ENCODE measurements at regions not wholly inside any gene's neighbourhood (a gene's known extent, or its start where the extent isn't known, plus 50 kb on each side); places are given as distances from the start of the nearest gene placed in this dataset.
A peak's percentile ranks its signal among the peaks of the same experiment; 100 is the strongest.

DNA sequence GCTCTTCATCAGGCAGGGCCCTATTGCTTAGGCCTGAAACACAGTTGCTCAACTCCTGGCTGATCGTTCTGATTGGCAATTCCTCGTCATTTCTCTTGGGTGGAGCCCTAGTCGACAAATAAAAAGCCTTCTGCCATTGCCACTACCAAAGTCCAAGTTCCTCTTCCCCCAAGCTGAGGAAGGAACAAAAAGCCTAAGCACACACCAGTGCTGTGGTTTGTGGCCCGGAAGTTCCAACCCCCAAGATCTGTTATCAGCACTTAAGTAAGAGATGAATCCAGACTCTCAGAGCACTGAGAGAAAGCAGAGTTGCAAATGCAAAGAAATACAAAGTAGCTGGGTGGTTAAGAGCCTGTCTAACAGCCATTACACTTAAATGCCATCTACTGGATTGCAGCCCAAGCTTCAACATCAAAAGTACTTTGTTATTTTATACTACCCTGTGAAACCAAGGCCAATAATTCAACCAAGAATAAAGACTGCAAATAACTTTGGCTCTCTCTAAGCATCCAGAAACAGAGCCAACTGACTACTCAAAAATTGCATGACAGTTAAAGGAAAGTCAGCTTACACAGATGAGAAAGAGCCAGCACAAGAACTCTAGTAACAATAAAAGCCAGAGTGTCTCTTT, 1024.0 kb downstream of the GRIK2 start:
- no peak for FAIRE-seq

DNA sequence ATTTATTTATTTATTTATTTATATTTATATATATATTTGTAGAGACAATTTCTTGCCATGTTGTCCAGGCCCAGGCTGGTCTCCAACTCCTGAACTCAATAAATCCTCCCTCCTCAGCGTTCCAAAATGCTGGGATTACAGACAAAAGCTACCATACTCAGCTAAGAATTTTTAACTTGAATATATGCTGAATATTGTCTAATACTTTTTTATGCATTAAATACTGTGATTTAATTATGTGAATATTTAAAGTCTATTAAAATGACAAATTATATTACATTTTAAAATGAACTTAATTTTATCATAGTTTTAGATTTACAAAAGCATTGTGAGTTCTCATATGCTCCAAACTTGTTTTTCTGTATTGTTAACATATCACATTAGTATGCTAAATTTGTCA, 1022.4 kb downstream of the GRIK2 start:
- DNase-seq (ENCODE audit: low spot score in 2 of 2) (no peak), FAIRE-seq (peak; percentile 15)

More for the DNA sequence above, 1024.0 kb downstream of the GRIK2 start:
- no peak for DNase-seq (ENCODE audit: low spot score in 2 of 2)

GRCh38 chr6:102411796-102412195, 1018.3 kb downstream of the GRIK2 start:
- no peak for DNase-seq (ENCODE audit: low spot score in 2 of 2)
- FAIRE-seq, result no peak

DNA sequence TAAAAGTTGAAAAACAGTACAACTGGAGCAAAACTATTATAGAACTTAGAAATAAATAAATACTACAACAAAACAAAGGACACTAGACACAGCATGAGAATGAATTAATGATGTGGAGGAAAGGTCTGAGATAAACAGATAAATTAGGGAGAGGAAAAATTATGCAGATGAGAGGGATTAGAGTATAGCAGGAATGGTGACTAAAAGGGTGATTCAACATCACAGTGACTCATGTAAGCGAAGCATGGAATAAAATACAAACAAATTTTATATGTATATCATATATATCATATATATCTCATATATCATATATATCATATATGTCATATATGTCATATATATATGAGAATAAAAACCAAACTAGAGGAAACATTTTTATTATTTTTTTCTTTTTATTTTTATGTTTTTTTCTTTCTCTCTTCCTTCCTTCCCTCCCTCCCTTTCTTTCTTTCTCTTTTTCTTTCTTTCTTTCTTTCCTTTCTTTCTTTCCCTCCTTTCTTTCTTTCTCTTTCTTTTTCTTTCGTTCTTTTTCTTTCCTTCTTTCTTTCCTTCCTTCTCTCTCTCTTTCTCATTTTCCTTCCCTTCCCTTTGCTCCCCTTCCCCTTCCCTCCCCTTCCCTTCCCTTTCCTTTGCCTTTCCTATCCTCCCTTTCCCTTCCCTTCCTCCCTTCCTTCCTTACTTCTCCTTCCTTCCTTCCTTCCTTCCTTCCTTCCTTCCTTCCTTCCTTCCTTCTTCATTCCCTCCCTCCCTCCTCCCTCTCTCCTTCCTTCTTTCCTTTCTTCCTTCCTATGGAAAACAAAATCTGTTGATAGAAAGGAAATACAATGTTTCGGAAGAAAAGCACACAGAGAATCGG, 1014.6 kb downstream of the GRIK2 start:
- FAIRE-seq (peak; percentile 10), DNase-seq (ENCODE audit: low spot score in 2 of 2) (no peak)

DNA sequence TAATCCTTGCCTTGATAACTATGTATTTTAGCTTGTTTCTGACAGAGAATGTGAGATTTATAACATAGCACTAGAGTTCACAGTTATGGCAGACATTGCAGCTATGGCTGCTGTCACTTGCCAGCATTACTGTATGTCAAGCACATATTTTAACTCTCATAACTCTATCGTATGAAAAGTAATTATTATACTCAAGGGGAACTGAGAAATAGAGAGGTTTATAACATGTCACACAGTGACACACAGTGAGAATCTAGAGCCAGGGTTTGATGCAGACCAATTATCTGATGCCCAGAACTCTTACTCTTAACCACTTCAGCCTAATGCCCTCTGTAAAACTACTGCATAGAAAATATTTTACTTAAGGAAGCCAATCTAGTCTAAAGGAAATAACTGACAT, 1012.4 kb downstream of the GRIK2 start:
- no peak for FAIRE-seq
- no peak for DNase-seq (ENCODE audit: low spot score in 2 of 2)

GRCh38 chr6:102402635-102403329, 1009.3 kb downstream of the GRIK2 start:
- DNase-seq (ENCODE audit: low spot score in 2 of 2) (no peak), FAIRE-seq (no peak)

DNA sequence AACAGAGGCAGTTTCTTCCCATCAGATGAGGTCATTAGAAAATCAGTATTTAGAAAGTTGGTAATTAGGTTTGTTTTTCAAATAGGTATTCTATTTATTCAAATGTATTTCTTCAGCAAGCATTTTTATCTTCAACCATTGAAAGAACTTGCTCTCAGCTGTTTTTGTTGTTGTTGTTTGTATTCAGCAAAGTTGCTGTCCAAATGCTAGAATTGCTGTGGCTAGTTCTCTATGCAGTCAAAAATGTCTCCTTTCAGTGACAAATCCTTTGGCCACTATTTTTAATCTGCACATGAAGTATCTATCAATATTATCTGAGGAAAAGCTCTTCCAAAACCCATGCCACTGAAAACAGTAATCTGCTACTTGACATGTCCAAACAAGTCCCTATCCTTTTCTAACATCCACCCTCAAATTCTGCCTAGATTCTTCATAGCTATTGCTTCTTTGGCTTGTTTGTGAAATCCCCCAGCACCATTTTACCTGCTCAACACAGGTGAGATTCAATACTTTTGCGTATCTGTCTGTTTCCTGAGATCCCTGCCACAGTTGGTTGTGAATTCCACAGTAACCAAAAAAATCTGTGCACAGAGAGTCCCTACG, 1005.4 kb downstream of the GRIK2 start:
- no peak for FAIRE-seq

GRCh38 chr6:102390541-102390940, 997.0 kb downstream of the GRIK2 start:
- FAIRE-seq, result no peak
- DNase-seq (ENCODE audit: low spot score in 2 of 2), result no peak

More for the DNA sequence above, 1005.4 kb downstream of the GRIK2 start:
- no peak for DNase-seq (ENCODE audit: low spot score in 2 of 2)

DNA sequence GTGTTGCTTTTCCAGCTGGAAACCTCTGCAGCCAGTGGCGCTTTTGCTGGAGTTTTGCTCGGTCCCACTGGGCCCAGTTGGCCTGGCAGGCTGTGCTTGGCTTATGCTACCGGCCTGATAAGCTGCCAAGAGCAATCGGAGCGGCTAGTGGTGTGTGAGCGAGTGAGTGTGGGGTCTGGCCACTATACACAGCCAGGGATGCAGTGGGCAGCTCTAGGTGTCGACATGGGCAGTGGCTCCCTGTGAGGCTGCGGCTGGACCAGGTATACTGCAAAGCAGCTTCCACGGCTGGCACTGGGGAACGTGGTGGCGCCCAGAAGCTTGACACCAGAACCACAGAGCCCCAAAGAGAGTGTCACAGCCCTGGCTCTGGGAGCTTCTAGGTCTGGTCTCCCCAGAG, 996.5 kb downstream of the GRIK2 start:
- FAIRE-seq (no peak), DNase-seq (ENCODE audit: low spot score in 2 of 2) (no peak)

DNA sequence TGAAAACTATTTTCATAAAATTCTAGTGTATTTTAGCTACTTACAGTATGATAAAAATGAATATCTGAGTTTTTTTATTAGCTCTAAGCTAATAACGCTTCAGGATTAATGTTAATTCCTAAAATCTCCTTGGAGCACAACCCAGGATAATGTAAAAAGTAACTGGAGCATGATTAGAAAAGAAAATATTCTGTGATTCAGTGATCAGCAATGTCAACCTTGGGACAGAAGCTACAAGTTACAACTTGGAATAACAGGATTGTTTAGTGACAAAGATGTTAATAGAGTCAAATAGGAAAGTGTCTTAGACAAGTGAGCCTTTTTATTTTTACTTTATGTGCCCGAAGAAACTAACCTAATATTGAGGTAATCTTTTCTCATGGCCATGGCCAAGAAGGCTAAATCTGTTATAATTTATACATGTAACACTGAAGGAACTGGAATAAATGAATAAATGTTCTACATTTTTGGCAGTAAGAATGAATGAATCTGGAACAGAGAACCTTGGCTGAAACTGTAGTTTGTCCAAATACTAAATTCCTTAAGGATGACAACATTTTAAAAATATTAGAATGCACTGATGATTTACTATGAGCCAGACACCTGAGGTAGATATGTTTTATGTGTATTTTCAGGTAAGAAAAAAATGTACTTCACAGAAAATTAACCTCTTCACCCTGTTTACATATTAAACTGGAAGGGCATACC, 994.0 kb downstream of the GRIK2 start:
- FAIRE-seq (no peak), DNase-seq (ENCODE audit: low spot score in 2 of 2) (no peak)

DNA sequence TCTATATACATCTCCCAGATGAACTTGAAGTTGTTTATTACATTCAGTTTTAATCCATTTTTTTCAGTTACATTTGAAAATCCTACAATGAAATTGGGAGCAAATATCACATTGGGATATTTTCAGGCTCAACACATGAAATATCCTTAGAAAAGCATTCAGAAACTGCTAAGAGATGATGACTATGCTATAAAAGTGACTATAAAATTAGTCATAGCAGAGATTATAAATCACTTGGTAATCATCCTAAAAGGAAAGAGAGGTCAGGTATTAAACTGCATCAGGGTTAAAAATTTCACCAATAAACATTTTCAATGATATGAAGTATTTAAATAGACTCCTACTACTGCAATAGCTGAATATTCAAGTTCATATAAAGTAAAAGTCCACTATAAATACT, 987.7 kb downstream of the GRIK2 start:
- no peak for FAIRE-seq
- no peak for DNase-seq (ENCODE audit: low spot score in 2 of 2)

DNA sequence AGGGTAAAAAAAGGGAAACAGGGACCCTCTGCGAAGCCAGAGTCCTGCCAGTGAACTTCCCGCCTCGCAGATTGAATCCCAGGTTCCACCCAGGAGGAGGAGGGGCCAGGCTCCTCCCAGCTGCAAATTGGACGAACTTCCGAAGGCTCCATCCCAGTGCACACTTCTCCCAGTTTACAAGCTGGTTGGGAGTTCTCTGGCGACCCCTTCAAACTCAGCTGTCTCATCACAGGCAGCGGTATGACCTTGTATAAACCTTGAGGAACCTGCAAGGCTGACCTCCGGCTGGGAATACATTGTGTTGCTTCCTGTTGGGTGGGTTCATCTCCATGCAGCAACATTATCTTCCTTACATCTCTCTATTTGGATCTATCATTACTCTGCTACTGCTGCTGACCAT, 962.7 kb downstream of the GRIK2 start:
- FAIRE-seq (no peak), DNase-seq (ENCODE audit: low spot score in 2 of 2) (no peak)

DNA sequence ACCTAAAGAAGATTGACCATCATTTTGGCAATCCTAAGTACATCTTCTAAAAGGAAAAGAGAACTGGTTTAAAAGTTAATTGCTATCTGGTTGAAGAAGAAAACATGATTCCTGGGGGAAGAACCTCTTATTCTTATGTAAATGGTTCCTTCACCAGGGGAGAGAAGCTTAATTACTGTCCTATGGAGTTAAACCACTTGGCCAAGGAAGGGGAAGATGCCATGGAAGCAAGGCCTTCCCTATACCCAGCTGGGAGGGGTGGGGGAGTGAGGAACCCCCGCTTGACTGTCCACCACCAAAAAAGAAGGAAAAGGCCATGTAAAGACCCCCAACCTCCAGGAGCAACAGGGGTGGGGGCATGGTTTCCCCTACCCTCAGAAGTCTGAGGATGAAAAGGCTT, 962.1 kb downstream of the GRIK2 start:
- DNase-seq (ENCODE audit: low spot score in 2 of 2), result no peak

DNA sequence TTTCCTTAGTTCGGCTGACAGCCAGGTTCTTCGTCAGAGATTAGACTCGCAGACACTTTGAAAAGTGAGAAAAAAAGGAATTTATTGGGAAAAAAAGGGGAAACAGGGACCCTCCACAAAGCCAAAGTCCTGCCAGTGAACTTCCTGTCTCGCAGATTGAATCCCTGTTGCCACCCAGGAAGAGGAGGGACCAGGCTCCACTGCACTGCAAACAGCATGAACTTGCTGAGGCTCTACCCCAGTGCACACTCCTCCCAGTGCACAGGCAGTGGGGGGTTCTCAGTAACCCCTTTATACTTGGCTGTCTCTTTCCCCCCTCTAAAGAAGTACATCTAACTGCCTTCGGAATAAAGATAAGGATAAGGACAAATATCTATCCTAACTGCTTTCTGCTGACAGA, 959.0 kb downstream of the GRIK2 start:
- DNase-seq (ENCODE audit: low spot score in 2 of 2) (no peak), FAIRE-seq (no peak)

More for the DNA sequence above, 962.1 kb downstream of the GRIK2 start:
- FAIRE-seq, result no peak

DNA sequence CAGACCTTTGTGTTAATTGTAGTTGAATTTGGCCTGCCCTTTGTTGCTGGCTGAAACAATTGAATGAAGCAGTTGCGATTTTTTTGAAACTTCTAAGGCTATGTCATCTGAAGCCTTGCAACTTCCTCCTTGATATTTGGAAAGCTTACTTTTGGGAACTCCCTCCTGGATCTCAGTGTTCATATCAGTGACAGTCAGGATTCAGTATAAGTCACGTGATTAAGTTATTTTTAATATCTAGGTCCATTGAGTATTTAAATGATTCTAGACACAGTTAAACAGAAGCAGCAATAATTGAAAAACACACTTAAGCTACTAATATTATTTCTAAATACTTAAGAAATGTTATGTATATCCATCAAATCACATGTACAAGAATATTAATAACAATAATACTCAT, 951.3 kb downstream of the GRIK2 start:
- FAIRE-seq (peak; percentile 3), DNase-seq (ENCODE audit: low spot score in 2 of 2) (no peak)

DNA sequence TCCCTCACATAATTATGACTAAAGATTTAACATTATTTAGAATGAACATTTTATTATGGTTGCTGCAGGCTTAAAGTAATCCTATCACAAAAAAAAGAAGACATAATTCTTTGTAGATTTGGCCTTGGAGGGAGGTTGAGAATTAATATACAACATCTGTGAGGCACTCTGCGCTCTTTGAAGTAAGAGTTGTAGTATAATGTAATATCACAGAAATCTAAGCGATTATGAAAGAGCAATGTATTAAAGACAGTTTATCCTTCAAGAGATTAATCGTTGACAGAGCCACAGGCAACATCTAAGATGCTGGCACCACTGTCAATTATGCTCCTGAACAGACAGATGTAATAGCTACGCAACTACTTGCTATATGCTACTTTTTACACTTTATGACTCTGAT, 946.8 kb downstream of the GRIK2 start:
- FAIRE-seq (no peak), DNase-seq (ENCODE audit: low spot score in 2 of 2) (no peak)

DNA sequence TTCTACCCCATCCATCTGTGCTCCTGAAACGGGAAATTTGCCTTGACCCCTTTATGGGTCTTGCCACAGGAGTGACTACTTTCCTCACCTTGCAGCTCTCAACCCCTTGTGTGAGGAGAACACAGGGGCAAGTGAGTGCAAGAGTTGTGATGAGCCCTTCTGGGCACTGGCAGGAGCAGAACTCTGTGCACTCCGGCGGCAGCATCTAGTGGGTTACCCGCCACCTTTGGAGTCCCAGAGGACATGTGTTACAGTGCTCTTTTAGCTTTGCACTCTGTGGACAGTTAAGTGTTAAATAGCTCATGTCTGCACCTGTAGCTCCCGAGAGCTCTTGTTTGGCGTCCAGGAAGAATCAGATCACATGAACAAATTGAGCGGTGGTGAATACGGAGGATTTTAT, 940.2 kb downstream of the GRIK2 start:
- FAIRE-seq, result no peak
- DNase-seq (ENCODE audit: low spot score in 2 of 2), result no peak

GRCh38 chr6:102327697-102328225, 934.3 kb downstream of the GRIK2 start:
- FAIRE-seq, result no peak
- DNase-seq (ENCODE audit: low spot score in 2 of 2), result no peak

GRCh38 chr6:102313699-102314098, 920.2 kb downstream of the GRIK2 start:
- DNase-seq (ENCODE audit: low spot score in 2 of 2), result no peak

DNA sequence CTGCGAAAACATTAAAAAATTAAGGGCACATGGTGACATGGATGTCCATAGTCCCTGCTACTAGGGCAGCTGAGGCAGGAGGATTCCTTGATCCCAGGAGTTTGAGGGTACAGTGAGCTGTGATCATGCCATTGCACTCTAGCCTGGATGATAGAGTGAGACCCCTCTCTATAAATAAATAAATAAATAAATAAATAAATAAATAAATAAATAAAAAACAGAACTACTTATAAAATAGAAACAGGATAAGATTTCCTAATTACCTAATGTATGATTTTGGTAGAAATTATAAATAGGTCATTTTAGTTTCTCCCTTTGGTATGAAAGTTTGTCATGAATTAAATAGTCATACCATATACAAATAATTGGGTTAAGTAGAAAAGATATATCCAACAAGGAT, 916.2 kb downstream of the GRIK2 start:
- DNase-seq (ENCODE audit: low spot score in 2 of 2) (no peak), FAIRE-seq (no peak)

More at GRCh38 chr6:102313699-102314098, 920.2 kb downstream of the GRIK2 start:
- no peak for FAIRE-seq

All from frontal cortex (tissue), 3 donors.